ENCODE measurements at regions not wholly inside any gene's neighbourhood (a gene's known extent, or its start where the extent isn't known, plus 50 kb on each side); places are given as distances from the start of the nearest gene placed in this dataset.

DNA sequence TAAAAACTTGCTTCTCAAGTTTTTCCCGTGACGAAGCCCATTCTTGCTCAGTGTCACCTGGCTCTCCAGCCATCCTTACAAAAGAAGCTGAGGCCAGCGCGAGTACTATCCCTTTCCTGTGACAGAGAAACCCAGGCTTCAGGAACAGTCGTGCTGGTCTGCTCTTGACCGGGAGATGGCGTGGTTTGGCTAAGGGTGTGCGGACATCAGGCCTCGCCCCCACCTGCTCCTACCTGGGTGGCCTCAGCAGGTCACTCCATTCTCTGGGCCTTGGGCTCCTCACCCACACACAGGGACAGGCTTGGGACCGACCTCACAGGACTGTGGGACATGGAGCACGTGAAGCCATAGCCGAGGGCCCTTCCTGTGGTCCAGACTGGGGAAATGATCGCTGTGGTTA, 75.2 kb upstream of the CIBAR2 start:
- in situ Hi-C loops (cut with HindIII; ENCODE audit: low sequenced_read_pairs): no loop called here

- in situ Hi-C loops (cut with HindIII; ENCODE audit: low sequenced_read_pairs): no loop called here
Measured at GRCh38 chr16:85187886-85188285, 75.6 kb upstream of the CIBAR2 start.

- in situ Hi-C loops (cut with HindIII; ENCODE audit: low sequenced_read_pairs): no loop called here
Measured at GRCh38 chr16:85188822-85189672, 76.8 kb upstream of the CIBAR2 start.

GRCh38 chr16:85190572-85190971, 78.3 kb upstream of the CIBAR2 start:
- in situ Hi-C loops (cut with HindIII; ENCODE audit: low sequenced_read_pairs): no loop called here

GRCh38 chr16:85191341-85191965, 79.2 kb upstream of the CIBAR2 start:
- in situ Hi-C loops (cut with HindIII; ENCODE audit: low sequenced_read_pairs): no loop called here

DNA sequence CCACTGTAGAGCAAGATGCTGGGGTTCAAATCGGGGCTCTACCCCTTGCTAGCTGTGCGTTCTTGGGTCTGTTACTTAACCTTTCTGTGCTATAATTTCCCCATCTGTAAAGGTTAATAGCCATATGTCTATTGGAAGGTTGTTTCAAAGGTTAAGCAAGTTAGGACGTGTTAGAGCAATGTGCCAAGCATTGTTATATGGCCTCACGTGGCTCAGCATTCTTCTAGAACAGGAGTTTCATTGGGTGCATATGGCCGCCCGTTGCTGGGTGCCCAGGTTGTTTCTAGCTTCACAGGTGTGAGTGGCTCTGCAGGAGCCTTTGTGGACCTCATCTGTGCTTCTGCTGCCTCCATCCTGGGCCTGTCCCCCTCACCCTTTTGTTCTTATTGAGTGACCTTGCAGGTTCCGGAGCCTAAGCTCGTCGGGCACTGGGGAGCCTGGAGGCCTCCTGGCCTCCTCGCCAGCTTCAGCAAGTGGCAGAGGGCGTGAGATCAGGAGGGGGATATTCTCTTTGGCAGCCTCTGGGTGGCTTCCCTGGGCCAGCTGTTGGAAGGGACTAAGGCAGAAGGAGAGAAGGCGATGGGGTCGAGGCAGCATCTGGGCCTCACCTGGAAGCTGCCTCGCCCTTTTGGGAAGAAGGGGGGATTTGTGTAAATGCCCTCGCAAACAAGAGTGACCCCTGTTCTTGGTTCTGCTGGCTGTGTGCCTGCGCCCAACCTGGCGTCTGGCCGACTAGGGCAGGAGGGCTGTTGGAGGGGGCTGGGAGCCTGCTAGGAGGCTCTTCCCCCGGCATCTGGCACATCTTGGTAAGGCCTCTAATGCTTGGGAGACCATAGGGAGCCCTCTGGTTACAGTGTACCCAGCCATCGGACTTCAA, 80.2 kb upstream of the CIBAR2 start:
- in situ Hi-C loops (cut with HindIII; ENCODE audit: low sequenced_read_pairs): no loop called here

DNA sequence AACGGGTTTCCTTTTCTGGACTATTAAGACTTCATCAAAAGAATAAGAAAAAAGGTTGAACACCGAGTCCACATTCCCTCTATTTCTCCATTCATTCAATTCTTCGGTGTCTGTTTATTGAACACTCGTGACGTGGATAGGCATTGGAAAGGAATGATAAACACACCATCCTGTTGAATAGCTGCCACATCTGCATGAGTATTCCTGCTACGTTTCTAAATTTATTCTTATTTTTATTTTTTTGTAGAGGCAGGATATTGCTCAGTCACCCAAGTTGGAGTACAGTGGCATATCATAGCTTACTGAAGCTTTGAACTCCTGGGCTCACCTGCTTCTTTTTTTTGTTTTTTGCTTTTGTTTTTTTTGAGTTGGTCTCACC, 80.8 kb upstream of the CIBAR2 start:
- in situ Hi-C loops (cut with HindIII; ENCODE audit: low sequenced_read_pairs): no loop called here

DNA sequence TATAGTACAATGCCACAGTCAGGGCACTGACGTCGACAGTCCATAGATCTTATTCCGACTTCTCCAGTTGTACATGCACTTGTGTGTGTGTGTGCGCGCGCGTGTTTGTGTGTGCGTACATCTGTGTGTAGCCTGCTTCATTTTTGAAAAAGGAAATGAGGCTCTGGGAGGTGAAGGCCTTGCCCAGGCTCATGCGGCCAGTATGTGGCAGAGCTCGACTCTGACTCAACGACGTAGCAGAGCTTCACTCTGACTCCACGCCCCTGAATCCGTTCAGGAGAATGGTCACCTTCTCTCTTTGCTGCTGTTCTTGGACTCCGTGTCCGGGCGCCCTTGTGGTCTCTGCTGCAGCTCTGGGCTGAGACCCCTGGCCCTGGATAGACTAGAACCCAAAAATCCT, 81.6 kb upstream of the CIBAR2 start:
- in situ Hi-C loops (cut with HindIII; ENCODE audit: low sequenced_read_pairs): no loop called here

- in situ Hi-C loops (cut with HindIII; ENCODE audit: low sequenced_read_pairs): no loop called here
Measured at GRCh38 chr16:85194307-85195270, 82.3 kb upstream of the CIBAR2 start.

DNA sequence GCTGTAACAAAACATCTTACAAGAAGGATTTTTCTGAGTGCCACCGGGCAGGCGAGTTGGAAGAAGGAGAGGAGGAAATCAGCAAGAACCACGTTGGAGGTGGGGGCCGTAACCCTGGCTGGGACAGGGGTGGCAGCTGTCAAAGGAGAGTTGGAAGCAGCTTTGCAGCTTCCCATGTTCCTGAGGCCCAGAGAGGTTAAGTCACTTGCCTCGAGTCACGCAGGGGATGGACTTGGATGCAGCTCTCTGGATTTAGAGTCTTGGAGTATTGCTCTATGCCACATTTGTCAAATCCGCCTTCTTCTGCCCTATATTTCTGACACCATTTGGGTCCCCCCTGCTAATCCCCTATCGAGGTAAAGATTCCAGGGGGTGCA, 83.0 kb upstream of the CIBAR2 start:
- in situ Hi-C loops (cut with HindIII; ENCODE audit: low sequenced_read_pairs): no loop called here

DNA sequence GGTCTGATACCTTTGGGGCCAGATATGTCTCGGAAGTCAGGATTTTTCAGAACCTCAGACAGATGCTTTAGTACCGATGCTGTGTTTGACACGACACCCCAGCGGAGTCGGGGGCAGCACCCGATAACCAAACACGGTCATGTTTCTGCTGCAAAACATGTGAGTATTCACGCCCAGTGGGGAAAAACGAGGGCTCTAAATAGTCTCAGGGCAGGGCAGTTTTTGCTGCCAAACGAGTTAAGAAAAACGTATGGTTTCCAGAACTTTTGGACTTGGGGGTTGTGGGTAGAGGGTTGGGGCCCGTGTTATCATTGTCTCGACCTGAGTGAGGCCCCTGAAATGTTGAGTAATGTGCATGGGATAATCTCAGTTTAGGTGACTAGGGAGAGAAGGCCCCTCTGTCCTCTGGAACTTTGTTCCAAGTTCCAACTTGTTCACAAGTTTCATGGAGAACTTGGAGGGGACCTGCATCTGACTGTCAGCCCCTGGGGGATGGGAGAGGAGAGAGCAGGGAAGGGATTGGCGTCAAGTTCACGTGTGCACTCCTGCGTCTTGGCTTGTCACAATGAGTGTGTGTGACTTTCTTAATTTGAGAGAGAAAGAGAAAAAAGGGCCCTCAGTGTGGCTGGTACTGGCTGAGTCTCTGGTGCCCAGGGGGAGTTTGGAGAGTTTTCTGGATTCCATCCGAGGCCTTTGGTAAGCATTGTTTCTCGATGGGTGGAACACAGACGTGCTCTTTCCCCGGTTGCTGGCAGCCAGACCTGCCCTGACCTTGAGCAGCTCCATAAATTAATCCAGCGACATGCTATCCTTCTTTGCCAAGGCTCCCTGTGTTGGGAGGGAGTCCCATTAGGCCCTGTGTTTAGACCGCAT, 83.9 kb upstream of the CIBAR2 start:
- in situ Hi-C loops (cut with HindIII; ENCODE audit: low sequenced_read_pairs): no loop called here

DNA sequence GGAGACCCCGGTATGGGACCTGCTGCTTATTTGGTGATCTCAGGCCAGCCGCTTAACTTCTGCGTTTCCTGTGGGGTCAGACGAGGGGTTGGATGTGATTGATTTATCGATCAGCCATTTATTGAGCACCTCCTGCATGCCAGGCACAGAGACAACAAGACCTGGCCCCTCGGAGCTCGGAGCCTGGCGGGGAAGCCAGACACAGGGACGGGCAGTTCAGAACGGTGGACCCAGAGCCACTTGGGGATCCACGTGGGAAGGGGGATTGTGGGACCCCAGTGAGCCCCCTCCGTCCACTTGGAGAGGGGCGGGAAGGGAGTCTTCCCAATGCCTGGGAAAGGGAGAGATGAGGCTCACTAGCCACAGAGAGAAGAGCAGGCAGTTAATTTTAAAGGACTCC, 84.7 kb upstream of the CIBAR2 start:
- in situ Hi-C loops (cut with HindIII; ENCODE audit: low sequenced_read_pairs): no loop called here

- in situ Hi-C loops (cut with HindIII; ENCODE audit: low sequenced_read_pairs): no loop called here
Measured at GRCh38 chr16:85197611-85198566, 85.6 kb upstream of the CIBAR2 start.

DNA sequence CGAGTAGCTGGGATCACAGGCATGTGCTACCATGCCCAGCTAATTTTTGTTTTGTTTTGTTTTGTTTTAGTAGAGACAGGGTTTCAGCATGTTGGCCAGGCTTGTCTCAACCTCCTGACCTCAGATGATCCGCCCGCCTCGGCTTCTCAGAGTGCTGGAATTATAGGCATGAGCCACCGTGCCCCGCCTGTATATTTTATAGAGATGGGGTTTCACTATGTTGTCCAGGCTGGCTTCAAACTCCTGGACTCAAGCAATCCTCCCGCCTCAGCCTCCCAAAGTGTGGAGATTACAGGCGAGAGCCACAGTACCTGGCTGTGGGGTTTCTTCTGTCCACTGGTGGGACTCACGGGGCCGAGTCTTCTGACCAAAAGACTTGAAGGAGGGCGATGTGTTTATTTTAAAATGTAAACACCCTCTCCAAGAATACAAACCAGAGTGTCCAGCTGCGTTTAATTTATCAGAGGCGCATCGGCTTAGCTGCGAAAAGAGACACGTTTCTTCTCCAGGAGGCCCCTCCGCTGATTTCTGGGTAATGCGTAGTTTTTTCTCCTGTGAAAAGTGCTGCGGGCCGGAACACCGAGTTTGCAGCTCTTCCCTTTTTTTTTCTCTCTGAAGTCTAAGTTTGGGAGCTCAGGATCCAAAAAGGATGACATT, 86.9 kb upstream of the CIBAR2 start:
- in situ Hi-C loops (cut with HindIII; ENCODE audit: low sequenced_read_pairs): no loop called here

DNA sequence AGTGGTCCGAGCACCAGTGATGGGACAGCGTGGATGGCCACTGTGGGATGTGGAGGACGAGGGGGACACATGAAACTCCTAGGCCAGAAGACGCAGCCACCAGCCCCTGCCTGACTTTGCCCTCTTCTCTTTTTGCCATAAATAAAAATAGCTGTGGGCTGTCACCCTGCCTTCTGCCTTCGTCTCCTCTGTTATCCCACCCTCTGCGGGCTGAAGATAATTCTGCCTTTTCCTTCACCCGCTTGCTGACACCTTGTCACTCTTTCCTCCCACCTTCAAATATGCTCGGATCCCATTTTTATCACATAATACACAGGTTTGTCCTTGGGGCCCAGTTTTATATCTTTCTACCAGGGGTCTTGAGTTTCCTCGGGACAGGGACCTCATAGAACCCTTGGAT, 87.6 kb upstream of the CIBAR2 start:
- in situ Hi-C loops (cut with HindIII; ENCODE audit: low sequenced_read_pairs): no loop called here

- in situ Hi-C loops (cut with HindIII; ENCODE audit: low sequenced_read_pairs): no loop called here
Measured at GRCh38 chr16:85200471-85201278, 88.4 kb upstream of the CIBAR2 start.

GRCh38 chr16:85201574-85201973, 89.3 kb upstream of the CIBAR2 start:
- in situ Hi-C loops (cut with HindIII; ENCODE audit: low sequenced_read_pairs): no loop called here

All from endothelial cell of hepatic sinusoid (primary cell).